ENCODE measurements at regions not wholly inside any gene's neighbourhood (a gene's known extent, or its start where the extent isn't known, plus 50 kb on each side); places are given as distances from the start of the nearest gene placed in this dataset.

DNA sequence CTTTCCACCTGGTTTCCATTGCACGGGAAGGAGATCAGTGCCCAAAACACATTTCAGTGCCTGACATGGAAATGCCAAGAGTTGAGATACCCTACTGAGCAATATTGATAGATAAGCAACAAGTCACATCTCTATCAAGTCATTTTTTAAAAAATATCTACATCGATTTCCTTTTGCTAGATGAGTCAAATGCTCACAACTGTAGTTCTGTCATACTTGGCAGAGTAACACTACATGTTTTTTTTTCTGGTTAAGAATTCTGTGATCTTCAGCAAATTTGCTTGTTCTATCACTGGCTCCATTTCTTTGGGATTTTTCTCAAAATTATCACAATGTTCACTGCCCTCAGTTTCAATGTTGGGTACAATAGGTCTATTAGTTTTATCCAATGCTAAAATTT is 145.4 kb downstream of the ZC3H11B start:
- no peak for DNase-seq

DNA sequence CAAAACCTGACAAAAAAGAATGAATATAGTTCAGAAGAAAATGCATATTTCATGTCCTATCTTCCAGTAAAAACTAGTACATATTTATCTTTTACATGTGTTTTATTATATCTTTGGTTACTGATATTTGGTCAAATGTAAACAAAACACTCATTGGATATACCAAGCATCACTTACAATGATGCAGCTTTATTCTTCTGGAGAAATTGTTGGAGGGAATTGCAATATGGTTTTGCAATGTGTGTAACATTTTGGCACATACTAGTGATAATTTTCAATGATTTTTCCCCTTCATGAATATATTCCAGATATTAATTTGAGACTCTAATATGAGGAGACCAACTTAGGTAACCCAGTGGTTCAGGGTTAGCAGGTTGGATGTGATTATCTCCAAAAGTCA is 146.1 kb downstream of the ZC3H11B start:
- no peak for DNase-seq

DNA sequence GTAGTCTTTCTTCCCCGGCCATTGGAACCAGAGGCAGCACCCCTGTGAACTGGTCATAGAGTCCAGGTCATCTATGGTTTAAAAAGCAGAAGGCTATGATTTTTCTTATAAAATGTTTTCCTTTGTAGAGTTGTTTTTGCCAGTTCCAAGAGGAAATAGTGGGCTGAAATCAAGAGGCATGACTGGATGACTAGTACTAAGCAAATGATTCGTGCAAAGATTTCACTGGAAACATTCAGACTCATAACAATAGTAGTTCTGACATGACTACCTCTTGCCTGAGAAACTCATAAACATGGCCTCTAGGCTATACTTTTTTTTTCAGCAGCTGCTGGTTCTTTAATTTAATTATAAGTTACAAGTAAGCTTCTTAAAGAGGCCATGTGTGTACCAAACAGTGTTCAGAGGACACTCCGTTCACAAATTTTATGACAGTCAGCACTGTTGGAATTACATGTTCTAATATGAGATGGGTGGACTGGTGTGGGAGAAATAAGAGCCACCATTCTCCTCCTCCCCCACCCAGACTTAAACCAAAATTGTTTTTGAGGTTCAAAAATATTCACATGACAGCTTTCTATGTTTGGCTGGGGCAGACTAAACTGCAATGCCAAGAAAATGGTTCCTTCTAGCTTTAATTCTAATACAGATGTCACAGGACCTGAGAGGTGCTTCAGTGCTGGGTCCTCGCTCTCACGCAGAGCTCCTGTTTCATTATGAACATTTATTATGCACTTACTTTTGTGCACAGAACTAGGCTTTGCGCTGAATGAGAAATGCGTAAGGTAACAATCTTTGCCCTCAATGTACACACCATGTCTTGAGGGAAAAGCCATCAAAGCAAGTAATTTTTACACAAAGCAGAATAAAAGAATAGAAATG is 147.5 kb downstream of the ZC3H11B start:
- DNase-seq: no peak

DNA sequence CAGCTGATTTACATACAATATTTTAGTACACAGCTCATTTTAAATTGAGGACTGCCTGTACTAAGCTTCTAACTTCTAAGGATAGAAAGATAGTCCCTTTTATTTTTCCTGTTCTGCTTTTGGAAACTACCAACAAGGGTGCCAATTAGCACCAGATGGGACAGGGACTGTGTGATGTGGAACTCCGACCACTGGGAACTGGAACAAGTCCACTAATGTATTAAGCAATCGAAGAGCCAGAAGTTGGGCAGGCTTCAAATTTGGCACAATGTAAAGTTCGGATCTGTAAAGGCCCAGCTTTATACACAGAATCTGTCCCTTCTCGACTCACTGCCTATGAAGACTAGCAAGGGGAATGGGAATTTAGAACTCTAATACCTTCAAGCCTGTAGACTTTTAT is 149.3 kb downstream of the ZC3H11B start:
- DNase-seq: no peak

DNA sequence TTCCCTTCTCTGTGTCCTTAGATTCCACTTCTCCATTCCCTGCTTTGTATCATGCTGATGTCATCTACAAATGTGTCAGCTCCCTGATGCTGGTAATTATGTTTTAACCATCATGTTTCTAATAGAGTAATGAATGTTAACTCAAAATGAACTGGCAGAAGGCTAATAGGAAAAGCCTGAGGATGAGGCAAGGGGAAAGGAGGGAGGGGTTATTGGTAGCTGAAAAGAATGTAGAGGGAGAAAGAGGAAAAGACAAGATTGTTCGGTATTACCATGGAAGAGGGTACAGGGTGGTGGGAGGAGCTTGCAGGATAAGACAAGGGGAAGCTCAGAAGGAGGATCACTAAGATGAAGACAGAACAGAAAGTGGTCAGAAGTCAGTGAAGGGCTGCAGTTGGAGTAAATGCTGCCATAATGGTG is 150.9 kb downstream of the ZC3H11B start:
- no peak for DNase-seq

DNA sequence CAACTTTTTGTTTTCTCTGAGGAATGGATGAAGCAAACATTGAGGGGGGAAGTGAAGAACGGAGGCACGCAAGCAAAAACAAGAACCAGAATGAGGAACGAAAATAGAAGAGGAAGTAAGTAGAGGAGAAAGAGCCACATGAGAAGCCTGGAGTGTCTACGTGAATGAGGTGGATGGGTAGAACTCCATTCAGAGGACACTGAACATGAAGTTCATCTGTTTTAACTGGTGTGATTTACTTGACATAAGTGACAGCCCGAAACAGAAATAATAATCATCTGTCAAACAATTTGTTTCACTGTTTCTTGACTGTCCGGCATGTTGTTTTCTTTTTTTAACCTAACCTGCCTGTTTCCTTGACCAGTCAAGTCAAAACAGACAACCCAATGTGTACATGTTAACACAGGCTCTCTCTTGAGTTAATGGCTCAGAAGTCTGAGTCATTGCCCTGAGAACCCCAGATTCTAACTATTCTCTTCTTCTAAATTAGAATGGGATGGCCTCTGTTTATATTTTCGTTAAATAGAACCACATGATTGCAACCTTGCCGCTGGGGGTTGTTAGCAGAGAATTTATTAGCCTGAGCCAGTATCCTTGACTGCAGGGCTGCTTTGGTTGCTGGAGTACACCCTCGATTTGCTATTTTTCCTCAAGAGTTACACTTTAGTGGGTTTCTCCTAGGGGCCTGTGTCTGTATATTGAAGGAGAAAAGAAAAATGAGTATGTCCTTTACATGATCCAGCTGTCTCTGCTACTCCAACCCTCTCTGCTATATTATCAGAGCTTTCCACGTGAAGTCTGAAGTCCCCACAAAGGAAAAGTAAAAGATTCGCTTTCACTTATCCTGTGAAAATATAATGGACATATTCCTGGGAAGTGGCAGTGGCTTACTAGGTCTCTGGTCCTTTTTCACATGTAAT is 151.7 kb downstream of the ZC3H11B start:
- DNase-seq: no peak

DNA sequence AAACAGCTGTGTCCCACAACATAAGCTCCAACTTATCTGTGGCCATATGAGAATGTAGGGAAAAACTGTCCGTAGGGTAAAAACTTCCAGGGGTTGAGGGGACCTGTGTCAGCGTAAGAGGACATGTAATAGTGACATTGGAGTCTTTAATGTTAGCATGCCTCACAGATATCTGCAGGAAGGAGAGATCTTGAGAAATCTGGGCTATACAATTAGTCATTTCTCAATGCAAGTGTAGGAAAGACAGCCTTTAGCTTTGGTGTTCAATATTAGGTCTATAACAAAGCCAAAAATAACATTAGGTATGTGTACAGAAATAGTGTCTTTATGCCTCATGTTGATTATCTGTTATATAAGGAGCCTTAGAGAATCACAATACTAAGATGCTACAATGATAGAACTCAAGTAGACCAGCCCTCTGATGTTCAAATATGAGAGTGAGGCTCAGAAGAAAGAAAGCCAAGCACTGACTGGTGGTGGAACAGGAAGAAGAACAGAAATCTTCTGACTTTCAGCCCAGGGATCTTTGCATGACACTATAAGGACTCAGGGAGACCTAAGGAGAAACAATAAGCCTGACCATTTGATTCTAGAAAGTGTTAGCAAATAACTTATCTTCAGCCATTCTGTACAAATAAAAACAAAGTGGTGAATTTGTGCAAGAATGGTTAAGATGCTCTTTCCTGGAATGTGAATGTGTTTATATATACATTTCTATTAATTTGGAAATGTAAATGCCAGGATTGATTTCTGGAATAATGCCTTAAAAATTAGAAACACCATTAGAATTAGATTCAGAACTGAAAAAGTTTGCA is 152.6 kb downstream of the ZC3H11B start:
- no peak for DNase-seq

DNA sequence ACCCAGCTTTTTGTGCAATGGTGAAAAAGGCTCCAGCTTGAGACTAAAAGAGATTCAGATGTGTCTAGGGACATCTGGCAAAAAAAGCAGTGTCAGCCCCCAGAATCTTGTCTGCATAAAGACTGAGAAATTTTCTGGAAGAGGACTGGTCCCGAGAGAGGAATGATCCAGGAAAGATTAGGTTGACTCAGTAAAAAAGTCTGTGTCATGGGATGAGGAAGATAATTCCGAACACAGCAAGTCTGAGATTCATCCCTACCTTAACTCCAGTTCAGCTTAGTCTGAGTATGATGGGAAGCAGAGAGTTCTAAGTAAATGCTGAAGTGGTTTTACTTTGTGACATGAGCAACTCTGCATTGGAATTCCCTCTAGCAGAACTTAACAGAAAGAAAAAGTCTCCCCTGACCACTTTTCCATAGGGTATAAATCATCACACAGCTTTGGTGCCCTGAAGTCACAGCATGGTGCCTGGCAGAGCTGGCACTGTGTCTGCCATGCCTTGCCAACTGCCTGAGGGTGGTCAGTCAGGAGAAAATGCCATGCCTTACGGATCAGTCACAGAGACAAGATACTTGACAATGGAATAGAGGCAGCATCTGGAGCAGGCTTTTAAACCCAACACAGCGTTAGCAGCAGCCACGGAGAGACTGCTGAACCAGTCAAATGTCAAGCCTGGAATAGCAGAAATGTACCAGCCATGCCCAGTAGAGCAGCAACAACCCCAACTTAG is 153.4 kb downstream of the ZC3H11B start:
- no peak for DNase-seq

DNA sequence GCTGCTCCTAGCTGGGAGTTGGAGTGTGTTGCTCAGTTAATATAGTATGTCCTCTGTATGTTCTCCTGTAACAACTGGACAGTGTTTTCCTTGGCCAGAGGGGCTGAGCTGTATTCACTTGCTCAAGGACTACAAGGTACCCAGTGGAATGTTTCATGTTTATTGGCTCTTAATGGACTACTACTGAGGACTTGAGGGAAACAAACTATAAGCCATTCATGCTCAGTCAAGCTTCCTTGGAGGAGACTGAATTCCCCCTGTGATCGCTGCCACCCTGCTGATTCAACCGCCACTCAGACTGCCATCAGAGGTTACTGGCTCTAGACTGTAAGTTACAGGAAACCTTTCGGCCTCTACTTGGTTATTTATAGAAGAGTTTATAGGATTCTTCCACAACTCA is 166.6 kb downstream of the ZC3H11B start:
- no peak for DNase-seq

DNA sequence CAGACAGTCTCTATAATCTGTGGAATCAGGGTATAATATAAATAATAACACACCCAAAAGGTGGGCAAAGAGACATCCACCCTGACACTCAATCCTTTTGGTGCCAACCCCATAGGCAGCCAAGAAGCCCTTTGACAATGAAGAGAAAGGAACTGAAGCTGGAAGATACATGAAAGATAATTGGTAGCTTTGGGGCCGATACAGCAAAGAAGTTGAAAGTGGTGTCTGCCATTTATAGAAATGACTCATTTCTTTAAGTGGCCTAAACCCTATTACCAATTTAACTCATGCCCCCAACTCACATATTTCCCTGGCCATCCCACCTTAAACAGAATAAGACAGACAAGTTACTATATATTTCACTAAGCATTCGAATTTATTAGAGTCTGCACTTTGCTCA is 167.0 kb downstream of the ZC3H11B start:
- no peak for DNase-seq

DNA sequence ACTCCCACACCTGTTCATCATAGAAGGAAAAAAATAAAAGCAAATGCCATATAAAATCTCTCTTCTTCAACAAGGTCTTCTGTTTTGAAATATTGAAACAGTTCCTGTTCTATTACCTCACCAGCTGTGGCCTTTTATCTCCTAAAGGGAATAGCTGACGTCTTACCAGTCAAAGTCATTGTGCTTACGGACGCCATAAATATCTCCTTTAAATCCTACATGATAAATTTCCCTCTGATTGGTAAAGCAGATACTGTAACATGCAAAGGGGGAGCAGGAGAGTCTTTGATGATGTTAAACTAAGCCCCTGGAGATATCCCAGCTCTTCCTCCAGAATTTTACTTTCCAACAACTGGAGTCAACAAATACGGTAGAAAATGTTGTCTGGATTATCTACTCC is 168.4 kb downstream of the ZC3H11B start:
- no peak for DNase-seq

DNA sequence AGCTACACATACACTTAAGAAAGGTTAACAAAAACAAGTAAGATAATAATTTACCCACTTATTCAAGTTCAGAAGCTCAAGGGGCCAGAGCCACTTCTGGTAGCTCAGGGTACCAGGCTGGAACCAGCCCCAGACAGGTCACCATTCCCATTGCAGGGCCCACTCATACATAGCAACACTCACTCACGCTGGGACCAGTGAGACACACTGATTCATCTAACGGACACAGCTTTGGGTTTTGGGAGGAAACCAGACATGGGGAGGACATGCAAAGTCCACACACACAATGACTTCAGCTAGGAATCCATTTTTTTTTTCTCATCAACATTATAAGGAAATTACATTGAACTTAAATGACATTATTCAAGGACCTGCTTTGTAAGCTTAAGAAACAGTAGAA is 169.1 kb downstream of the ZC3H11B start:
- no peak for DNase-seq

DNA sequence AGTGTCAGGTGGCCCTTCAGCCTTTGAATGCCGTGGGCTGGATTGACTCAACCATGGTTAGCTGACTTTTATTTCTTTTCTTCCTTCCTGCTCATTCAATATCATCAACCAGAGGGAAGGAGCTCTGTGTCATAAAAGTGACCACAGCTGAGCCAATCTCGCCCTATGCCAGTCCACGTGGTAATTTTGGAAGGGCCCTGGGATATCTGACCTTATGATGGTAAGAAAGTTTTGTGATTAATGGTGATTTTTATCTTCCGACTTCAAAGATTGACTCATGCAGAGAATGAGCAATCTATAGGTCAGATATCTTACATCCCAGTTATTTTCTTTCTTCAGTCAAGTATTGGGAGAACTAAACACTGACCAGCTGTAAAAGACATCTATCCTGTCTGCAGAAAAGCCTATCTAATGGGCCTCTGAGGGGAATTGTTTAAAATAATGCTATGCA is 170.3 kb downstream of the ZC3H11B start:
- no peak for DNase-seq

DNA sequence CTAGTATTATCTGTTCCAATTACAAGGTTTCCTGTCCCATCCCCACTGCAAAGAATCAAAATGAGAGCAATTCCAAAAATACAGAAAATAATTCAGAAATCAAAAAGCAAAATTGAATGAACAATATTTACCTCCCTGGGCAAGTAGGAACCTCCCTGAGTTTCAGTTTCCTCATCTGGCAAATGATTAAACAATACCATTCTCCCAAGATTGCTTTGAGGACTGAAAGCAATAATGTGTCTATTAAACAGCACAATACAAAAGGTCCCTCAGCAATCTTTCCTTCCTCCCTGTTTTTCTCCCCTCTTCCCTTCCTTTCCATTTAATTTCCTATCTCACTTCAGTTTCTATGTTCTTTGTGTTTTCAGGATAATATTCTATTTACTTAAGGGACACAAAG is 171.0 kb downstream of the ZC3H11B start:
- DNase-seq: no peak

DNA sequence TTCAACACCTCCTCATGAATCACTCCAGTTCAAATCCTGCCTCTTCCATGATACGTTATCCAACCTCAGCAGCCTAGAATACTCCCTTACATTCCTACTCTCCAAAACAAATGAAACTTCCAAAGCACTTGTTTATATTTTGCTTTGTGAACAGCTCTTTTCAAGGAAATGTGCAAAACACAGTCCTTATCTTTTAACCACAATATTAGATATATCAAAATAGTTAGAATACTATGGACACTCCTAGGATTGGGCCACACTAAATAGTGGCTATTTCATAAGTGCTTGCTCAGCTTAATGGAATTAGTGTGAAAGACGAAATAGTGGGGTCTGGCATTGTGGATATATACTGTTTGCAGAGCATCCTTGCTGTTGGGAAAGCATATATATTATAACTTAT is 173.5 kb downstream of the ZC3H11B start:
- DNase-seq: no peak

DNA sequence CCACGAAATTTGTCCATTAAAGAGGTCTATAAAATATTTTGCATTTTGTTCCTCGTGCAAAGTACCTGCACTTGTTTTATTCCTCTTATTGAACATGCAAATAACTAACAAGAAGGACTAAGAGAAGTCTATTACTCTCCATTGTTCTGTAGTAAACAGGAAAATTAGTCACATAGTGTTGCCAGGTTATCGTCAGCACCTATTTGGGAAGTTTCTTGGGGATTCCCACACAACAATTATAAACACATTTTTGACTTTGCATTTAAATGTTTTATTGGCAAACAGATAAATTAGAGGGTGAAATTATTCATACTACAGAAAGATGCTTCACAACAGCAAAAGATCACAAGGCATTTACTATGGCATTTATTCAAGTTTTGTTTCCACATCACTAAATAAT is 174.5 kb downstream of the ZC3H11B start:
- no peak for DNase-seq

DNA sequence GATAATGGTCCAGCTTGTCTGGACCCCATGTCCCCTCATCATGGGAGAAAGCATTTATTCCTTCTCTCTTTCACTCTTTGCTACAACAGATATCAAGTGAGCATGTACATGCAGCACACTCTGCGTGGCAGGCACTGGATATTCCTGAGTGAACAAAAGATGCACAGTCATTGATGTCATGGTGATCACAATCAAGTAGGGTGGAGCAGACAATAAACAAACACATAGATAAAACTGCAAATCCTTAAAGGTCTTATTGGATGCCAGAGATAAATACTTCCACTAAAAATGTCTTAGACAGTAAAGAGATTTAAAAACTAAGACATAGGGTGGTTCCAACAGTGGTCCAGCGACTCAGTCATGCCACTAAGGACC is 178.0 kb downstream of the ZC3H11B start:
- DNase-seq: no peak

DNA sequence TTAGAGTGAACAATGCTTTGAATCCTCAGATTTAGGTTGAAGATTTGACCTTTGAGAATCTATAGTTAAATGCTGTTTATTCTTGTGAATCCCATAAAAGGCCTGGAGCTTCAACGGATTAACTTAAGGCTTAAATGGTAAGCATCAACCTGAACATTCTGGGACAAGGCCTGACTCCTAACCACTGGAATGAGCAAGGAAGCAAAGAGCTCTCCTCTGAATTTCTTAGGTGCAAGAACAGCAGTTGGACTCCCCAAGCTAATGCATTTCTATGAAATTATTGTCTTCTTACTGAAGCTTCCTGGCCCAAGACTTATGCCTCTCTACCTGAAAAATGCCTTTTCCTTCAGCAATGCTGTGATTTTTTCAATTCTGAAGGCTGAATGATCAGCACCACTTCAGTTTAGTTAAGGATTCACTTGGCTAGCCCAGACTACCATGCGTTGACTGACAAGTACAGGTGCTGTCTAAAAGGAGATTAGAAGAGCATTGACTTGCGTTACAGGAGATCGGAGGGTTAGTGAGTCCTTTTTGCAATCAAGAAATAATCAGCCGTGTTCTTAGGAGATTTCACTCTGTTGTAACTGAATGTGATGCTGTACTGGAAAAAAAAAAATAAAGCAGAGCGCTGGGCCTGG is 178.5 kb downstream of the ZC3H11B start:
- no peak for DNase-seq

DNA sequence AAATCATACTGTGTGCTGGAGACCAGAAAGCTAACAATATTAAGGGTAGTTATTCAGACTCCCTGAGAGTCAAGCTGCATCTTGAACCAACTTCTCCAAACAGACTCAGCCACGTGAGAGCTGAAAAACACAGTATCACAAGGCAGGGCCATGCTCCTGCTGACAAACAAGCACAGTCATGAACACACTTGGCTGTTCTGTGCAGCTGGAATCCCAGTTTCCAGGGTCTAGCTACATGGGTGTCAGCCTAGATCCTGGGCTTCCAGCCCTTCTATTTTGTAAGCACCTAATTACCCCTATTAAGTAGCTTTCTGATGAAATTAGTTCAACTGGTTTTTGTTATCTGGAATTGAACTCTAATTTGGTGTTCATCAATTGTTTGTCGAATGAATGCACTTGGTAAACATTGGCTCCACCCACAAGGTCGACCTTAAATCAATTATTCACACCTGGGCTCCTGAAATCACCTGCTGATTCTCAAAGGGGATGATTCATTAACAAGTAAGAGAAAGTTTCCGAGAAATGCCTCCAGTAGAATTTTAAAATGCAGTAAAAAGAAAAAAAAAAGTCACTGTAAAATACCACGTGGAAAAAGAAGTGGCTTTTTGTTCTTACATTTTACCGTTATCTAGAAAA is 179.3 kb downstream of the ZC3H11B start:
- DNase-seq: no peak

DNA sequence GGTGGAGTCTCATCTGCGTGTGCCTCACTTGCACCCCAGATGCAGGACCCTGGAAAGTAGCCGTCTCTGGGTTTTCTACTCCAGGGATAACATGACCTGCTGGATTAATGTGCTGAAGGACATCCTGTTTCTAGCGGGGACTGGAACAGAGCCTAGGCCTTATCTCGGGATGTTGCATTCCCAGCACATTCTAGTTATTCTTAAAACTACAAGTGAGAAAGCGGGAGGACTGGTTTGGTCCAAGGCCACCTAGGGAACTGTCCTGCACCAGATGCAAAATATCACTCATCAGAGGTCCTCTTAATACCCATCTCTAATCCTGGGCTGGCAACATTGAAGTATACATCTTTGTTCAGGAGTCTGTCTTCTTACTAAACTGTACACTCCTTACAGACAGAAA is 179.9 kb downstream of the ZC3H11B start:
- no peak for DNase-seq

DNA sequence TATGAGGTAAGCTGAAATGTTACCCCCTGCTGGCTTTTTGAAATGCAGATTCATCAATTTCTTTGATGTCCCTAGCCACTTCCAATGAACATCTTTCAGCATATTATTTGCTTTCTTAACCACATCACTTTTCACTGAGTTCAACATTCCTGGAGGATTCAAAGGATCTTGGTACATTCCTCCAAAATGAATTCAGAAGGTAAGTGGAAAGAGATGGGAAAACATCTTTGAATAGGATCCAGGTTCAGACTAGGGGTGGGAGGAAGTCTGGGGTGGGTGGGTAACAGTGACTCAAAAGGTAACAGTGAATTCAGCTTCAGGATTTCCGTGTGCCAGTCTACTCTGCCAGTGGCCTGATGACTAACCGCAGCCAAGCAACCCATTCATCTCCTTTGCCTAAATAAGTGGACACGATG is 180.7 kb downstream of the ZC3H11B start:
- DNase-seq: no peak
